CD14-positive monocyte (primary cell): ENCODE measurements at regions not wholly inside any gene's neighbourhood (a gene's known extent, or its start where the extent isn't known, plus 50 kb on each side); places are given as distances from the start of the nearest gene placed in this dataset.

Source experiments
- DNase-seq, 3 donors: peaks; one replicate each; pipeline ENCODE4 v3.0.0-alpha.2; 2011 to 2022
- H2AFZ ChIP-seq: 2 replicates; pipeline ENCODE4 v1.6.0; 2012; ENCODE audit warnings: mild to moderate bottlenecking, low read depth, low read length, inconsistent platforms; ENCODE audit not compliant: insufficient read depth, poor library complexity, severe bottlenecking
- H3K27ac ChIP-seq, 2 donors: 1 replicate in 1 of 2; 2 replicates in 1 of 2; pipeline ENCODE4 v1.5.1; 2012 to 2013; ENCODE audit warnings: low read length in 2 of 2, control low read depth in 1 of 2, inconsistent platforms in 1 of 2, low read depth in 1 of 2, mild to moderate bottlenecking in 1 of 2
- H3K27me3 ChIP-seq, 2 donors: one replicate each; pipeline versions ENCODE4 v1.6.0 to v1.6.1; 2011 to 2013; ENCODE audit warnings: low read length in 2 of 2; ENCODE audit not compliant: control insufficient read depth in 2 of 2, insufficient read depth in 2 of 2
- H3K36me3 ChIP-seq, 2 donors: replicated peaks in 1 of 2; 1 replicate in 1 of 2; 2 replicates in 1 of 2; pipeline versions ENCODE4 v1.5.1 to v1.6.1; 2012 to 2013; ENCODE audit warnings: low read length in 2 of 2, control low read depth in 1 of 2, inconsistent platforms in 1 of 2, mild to moderate bottlenecking in 1 of 2; ENCODE audit not compliant: insufficient read depth in 2 of 2, control insufficient read depth in 1 of 2
- H3K4me1 ChIP-seq, 2 donors: 1 replicate in 1 of 2; 2 replicates in 1 of 2; pipeline versions ENCODE4 v1.5.1 to v1.6.1; 2012 to 2013; ENCODE audit warnings: low read length in 2 of 2, control low read depth in 1 of 2, inconsistent platforms in 1 of 2, mild to moderate bottlenecking in 1 of 2, moderate library complexity in 1 of 2; ENCODE audit not compliant: insufficient read depth in 2 of 2, control insufficient read depth in 1 of 2
- H3K4me2 ChIP-seq: replicated peaks from 2 replicates; pipeline ENCODE3; 2012; ENCODE audit warnings: low read length, moderate library complexity, mild to moderate bottlenecking; ENCODE audit not compliant: poor library complexity, severe bottlenecking; ENCODE audit errors: extremely low read depth
- H3K4me3 ChIP-seq, 3 experiments: fragments of 200-600 bp in 1 of 3; sonication (generic) in 1 of 3; replicated peaks in 1 of 3; 1 replicate in 2 of 3; 2 replicates in 1 of 3; pipeline ENCODE4 v1.5.1; 2011 to 2013; ENCODE audit warnings: low read length in 3 of 3, mild to moderate bottlenecking in 3 of 3, control low read depth in 2 of 3, low read depth in 2 of 3, inconsistent platforms in 1 of 3, moderate library complexity in 1 of 3
- H3K79me2 ChIP-seq: 2 replicates; pipeline ENCODE4 v1.6.0; 2012; ENCODE audit warnings: mild to moderate bottlenecking, control low read depth, inconsistent platforms, low read length, moderate library complexity; ENCODE audit not compliant: insufficient read depth
- H3K9ac ChIP-seq: 2 replicates; pipeline ENCODE4 v1.6.0; 2017; ENCODE audit warnings: low read length, mild to moderate bottlenecking; ENCODE audit not compliant: insufficient read depth, poor library complexity, severe bottlenecking
- H3K9me3 ChIP-seq, 2 donors: replicated peaks in 1 of 2; 1 replicate in 1 of 2; 2 replicates in 1 of 2; pipeline versions ENCODE4 v1.5.1 to v1.6.1; 2012 to 2013; ENCODE audit warnings: low read length in 2 of 2, control low read depth in 1 of 2; ENCODE audit not compliant: control insufficient read depth in 1 of 2, insufficient read depth in 1 of 2
- H4K20me1 ChIP-seq: 2 replicates; pipeline ENCODE4 v1.6.0; 2012; ENCODE audit warnings: mild to moderate bottlenecking, low read length, control low read depth, moderate library complexity; ENCODE audit not compliant: insufficient read depth
- H3K27ac Mint-ChIP-seq, 7 donors: one replicate each; pipeline ENCODE4 v1.8.0; 2020; ENCODE audit warnings: mild to moderate bottlenecking in 7 of 7, mixed read lengths in 7 of 7, moderate library complexity in 6 of 7, inconsistent platforms in 2 of 7
- H3K27me3 Mint-ChIP-seq, 3 donors: one replicate each; pipeline ENCODE4 v1.8.0; 2021 to 2022; ENCODE audit warnings: low read depth in 3 of 3, mild to moderate bottlenecking in 3 of 3, mixed read lengths in 3 of 3, moderate library complexity in 3 of 3, inconsistent platforms in 1 of 3
- H3K36me3 Mint-ChIP-seq, 2 donors: one replicate each; pipeline ENCODE4 v1.8.0; 2020; ENCODE audit warnings: mixed read lengths in 2 of 2, inconsistent platforms in 1 of 2, mild to moderate bottlenecking in 1 of 2
- H3K4me1 Mint-ChIP-seq: one replicate; pipeline ENCODE4 v1.8.0; 2020; ENCODE audit warnings: mild to moderate bottlenecking, mixed read lengths
- H3K4me3 Mint-ChIP-seq, 2 donors: one replicate each; pipeline ENCODE4 v1.8.0; 2020; ENCODE audit warnings: mild to moderate bottlenecking in 2 of 2, mixed read lengths in 2 of 2, moderate library complexity in 1 of 2
- H3K9me3 Mint-ChIP-seq, 7 donors: one replicate each; pipeline ENCODE4 v1.8.0; 2020 to 2022; ENCODE audit warnings: mixed read lengths in 7 of 7, mild to moderate bottlenecking in 6 of 7, moderate library complexity in 6 of 7, inconsistent platforms in 2 of 7
- CTCF ChIP-seq: fragments of 200-600 bp; IDR thresholded peaks from one replicate; pipeline ENCODE4 v1.8.0; 2022; ENCODE audit warnings: antibody characterized with exemption, mild to moderate bottlenecking
- WGBS: methylation state at CpG from one replicate; pipeline ENCODE4 v1.1.5; 2013; ENCODE audit warnings: missing lambda C conversion rate; ENCODE audit not compliant: insufficient coverage; 5-methylcytosine and 5-hydroxymethylcytosine counted together
- intact Hi-C, 2 donors: fragments of 100-400 bp; cut with micrococcal nuclease; formaldehyde crosslinking; loops; one replicate each; pipeline versions ENCODE4 v1.15.0 to v1.15.1; 2023

GRCh38 chr11:70860888-70861287, 391.5 kb downstream of the SHANK2 start:
- TF ChIP-seq CTCF = no peak
- H3K9me3 ChIP-seq = no peaks in the 10 kb centered on the region
- WGBS = 68% methylated on average over 5 of the region's 7 CpGs
- Mint-ChIP-seq H3K4me3 (no peak overlapping the region), H3K27me3 (peaks cover 1 to 10% (median 5%) of the 10 kb centered on the region in 3 donors), H3K36me3 (no peaks in the 10 kb centered on the region), H3K4me1 (no peaks in the 10 kb centered on the region), H3K27ac (no peak overlapping the region), H3K9me3 (peaks cover 0 to 5% (median 0%) of the 10 kb centered on the region in 7 donors)
- intact Hi-C loops = no loop called here
- no peaks in the 10 kb centered on the region for H3K4me1 ChIP-seq
- no peaks in the 10 kb centered on the region for H4K20me1 ChIP-seq
- no peak overlapping the region for H3K4me2 ChIP-seq
- no peak overlapping the region for H2AFZ ChIP-seq
- H3K27me3 ChIP-seq = no peaks in the 10 kb centered on the region
- H3K4me3 ChIP-seq = no peak overlapping the region
- H3K79me2 ChIP-seq = no peaks in the 10 kb centered on the region
- H3K27ac ChIP-seq = no peak overlapping the region
- no peak overlapping the region for H3K9ac ChIP-seq
- no peaks in the 10 kb centered on the region for H3K36me3 ChIP-seq
- no peak for DNase-seq

GRCh38 chr11:70861559-70861958, 390.8 kb downstream of the SHANK2 start:
- H3K4me3 Mint-ChIP-seq = no peak overlapping the region
- no peak for TF ChIP-seq CTCF
- no peaks in the 10 kb centered on the region for H3K27me3 ChIP-seq
- intact Hi-C loops = no loop called here
- H3K4me2 ChIP-seq = no peak overlapping the region
- H3K4me3 ChIP-seq = no peak overlapping the region
- peaks cover 0 to 5% (median 0%) of the 10 kb centered on the region in 7 donors for H3K9me3 Mint-ChIP-seq
- H3K79me2 ChIP-seq = no peaks in the 10 kb centered on the region
- no peak overlapping the region for H3K27ac ChIP-seq
- no peak overlapping the region for H3K27ac Mint-ChIP-seq
- no peaks in the 10 kb centered on the region for H3K36me3 Mint-ChIP-seq
- H3K4me1 ChIP-seq = no peaks in the 10 kb centered on the region
- H3K36me3 ChIP-seq = no peaks in the 10 kb centered on the region
- H4K20me1 ChIP-seq = no peaks in the 10 kb centered on the region
- no peak overlapping the region for H2AFZ ChIP-seq
- WGBS = 100% methylated on average over 2 of the region's 2 CpGs
- no peak for DNase-seq
- H3K9ac ChIP-seq = no peak overlapping the region
- peaks cover 1 to 9% (median 5%) of the 10 kb centered on the region in 3 donors for H3K27me3 Mint-ChIP-seq
- no peaks in the 10 kb centered on the region for H3K4me1 Mint-ChIP-seq
- no peaks in the 10 kb centered on the region for H3K9me3 ChIP-seq
